ENCODE measurements at regions not wholly inside any gene's neighbourhood (a gene's known extent, or its start where the extent isn't known, plus 50 kb on each side); places are given as distances from the start of the nearest gene placed in this dataset.

GRCh38 chr2:211113334-211114175 is 557.2 kb downstream of the CPS1 start:
- ATAC-seq (no peak), DNase-seq (ENCODE audit: low read depth in 1 of 2, low spot score in 1 of 2) (no peak), FAIRE-seq (no peak)
- WGBS (ENCODE audit: missing lambda C conversion rate), result 18% methylated on average over 3 of the region's 3 CpGs
- no peak overlapping the region for H3K27ac ChIP-seq
- H3K4me3 ChIP-seq, result no peak overlapping the region
- ChIA-PET POLR2A (no interaction called here), CTCF (interaction anchor here (1.2 kb wide), 1 partner anchor 28 kb away, joined by 3 read pairs; no protein-coding TSS in a partner anchor)
- no peaks in the 10 kb centered on the region for H3K4me1 ChIP-seq
- no peaks in the 10 kb centered on the region for H3K9me3 ChIP-seq
- H3K4me2 ChIP-seq, result no peak overlapping the region
- TF ChIP-seq JUNB (IDR thresholded peaks at IDR 0.05), result no peak
- no peak for TF ChIP-seq JUN (IDR thresholded peaks at IDR 0.05)
- TF ChIP-seq FOXS1 (CRISPR knock-in tag; IDR thresholded peaks at IDR 0.05), result no peak

DNA sequence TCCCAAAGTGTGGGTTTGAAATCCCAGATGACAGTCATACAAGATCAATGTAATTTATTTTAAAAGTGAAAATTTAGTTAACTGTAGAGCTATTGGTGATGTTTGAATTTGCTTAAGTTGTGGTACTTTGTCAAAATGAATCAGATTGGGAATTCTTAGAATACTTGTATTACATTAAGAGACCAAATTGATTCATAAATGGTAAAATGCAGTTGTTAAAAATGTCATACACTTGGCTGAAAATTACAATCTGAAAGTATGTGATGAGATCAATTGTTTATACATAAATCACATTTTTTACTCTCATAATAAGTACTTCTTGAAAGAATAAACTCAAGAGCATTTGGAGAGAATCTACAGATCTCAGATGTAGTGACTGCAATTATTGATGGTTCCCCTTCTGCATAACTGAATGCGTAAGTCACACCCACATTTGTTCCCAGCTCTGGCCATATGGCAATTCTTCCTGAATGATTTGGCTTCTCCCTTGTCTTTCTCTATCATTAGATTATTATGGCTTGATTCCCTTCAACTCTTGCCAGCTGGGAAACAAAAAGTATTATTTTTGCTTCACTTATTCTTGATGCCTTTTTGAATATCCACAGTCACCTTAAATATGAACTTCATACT is 558.5 kb downstream of the CPS1 start:
- 86% methylated on average over 1 of the region's 1 CpG for WGBS (ENCODE audit: missing lambda C conversion rate)
- TF ChIP-seq POLR2AphosphoS2 (conservative IDR thresholded peaks at IDR 0.05; ENCODE audit: low read length), result no peak
- no peak for TF ChIP-seq PHF8 (IDR thresholded peaks at IDR 0.05; ENCODE audit: borderline replicate concordance, low read depth)
- TF ChIP-seq KDM5A (IDR thresholded peaks at IDR 0.05), result no peak
- TF ChIP-seq, protein P1, sequence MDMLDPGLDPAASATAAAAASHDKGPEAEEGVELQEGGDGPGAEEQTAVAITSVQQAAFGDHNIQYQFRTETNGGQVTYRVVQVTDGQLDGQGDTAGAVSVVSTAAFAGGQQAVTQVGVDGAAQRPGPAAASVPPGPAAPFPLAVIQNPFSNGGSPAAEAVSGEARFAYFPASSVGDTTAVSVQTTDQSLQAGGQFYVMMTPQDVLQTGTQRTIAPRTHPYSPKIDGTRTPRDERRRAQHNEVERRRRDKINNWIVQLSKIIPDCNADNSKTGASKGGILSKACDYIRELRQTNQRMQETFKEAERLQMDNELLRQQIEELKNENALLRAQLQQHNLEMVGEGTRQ (IDR thresholded peaks at IDR 0.05), result no peak
- no peak for TF ChIP-seq RCOR1 (IDR thresholded peaks at IDR 0.05; ENCODE audit: low read depth, low read length)
- CTCF ChIA-PET, result interaction anchor here (0.7 kb wide), 1 partner anchor 8 kb away, joined by 3 read pairs; no protein-coding TSS in a partner anchor
- no peak overlapping the region for H3K4me2 ChIP-seq
- no peak for FAIRE-seq
- DNase-seq (ENCODE audit: low read depth in 1 of 2, low spot score in 1 of 2), result no peak
- H3K4me3 ChIP-seq, result no peak overlapping the region
- POLR2A ChIA-PET, result no interaction called here
- H3K27ac ChIP-seq, result no peak overlapping the region
- H3K4me1 ChIP-seq, result no peaks in the 10 kb centered on the region
- H3K9me3 ChIP-seq, result no peaks in the 10 kb centered on the region
- no peak for ATAC-seq

DNA sequence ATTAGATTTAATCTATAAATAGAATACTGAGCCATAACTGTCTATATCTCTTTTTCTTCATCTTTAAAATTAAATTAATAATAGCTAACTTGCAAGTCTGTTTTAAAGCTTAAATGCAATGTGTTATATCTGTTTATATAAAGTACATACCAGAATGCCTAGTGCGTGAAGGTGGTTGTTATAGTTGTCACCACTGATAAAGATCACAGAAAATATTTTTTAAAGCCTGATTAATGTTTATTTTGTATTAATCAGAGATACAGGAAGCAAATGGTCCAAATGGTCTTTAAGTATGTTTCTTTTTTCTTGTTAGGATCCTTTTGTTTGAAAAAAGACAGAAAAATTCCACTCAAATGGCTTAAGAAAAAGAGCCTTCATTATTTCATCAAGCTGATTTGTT is 560.6 kb downstream of the CPS1 start:
- CTCF ChIA-PET, result no interaction called here
- FAIRE-seq (no peak), DNase-seq (ENCODE audit: low read depth in 1 of 2, low spot score in 1 of 2) (no peak), ATAC-seq (no peak)
- Histone ChIP-seq H3K27ac (no peak overlapping the region), H3K4me2 (no peak overlapping the region), H3K4me3 (no peak overlapping the region), H3K4me1 (no peaks in the 10 kb centered on the region), H3K9me3 (no peaks in the 10 kb centered on the region)
- 49% methylated on average over 1 of the region's 1 CpG for WGBS (ENCODE audit: missing lambda C conversion rate)
- POLR2A ChIA-PET, result no interaction called here
- TF ChIP-seq BCL3 (IDR thresholded peaks at IDR 0.05) (no peak), POLR2AphosphoS2 (conservative IDR thresholded peaks at IDR 0.05; ENCODE audit: low read length) (no peak), RNF2 (IDR thresholded peaks at IDR 0.05; ENCODE audit: borderline replicate concordance, low read depth) (no peak), ZC3H11A (IDR thresholded peaks at IDR 0.05) (no peak), PBX3 (IDR thresholded peaks at IDR 0.05) (no peak), ZSCAN20 (CRISPR knock-in tag; IDR thresholded peaks at IDR 0.05) (no peak), BHLHE40 (IDR thresholded peaks at IDR 0.05; ENCODE audit: low read depth, low read length) (no peak)
- TF ChIP-seq, protein P2, sequence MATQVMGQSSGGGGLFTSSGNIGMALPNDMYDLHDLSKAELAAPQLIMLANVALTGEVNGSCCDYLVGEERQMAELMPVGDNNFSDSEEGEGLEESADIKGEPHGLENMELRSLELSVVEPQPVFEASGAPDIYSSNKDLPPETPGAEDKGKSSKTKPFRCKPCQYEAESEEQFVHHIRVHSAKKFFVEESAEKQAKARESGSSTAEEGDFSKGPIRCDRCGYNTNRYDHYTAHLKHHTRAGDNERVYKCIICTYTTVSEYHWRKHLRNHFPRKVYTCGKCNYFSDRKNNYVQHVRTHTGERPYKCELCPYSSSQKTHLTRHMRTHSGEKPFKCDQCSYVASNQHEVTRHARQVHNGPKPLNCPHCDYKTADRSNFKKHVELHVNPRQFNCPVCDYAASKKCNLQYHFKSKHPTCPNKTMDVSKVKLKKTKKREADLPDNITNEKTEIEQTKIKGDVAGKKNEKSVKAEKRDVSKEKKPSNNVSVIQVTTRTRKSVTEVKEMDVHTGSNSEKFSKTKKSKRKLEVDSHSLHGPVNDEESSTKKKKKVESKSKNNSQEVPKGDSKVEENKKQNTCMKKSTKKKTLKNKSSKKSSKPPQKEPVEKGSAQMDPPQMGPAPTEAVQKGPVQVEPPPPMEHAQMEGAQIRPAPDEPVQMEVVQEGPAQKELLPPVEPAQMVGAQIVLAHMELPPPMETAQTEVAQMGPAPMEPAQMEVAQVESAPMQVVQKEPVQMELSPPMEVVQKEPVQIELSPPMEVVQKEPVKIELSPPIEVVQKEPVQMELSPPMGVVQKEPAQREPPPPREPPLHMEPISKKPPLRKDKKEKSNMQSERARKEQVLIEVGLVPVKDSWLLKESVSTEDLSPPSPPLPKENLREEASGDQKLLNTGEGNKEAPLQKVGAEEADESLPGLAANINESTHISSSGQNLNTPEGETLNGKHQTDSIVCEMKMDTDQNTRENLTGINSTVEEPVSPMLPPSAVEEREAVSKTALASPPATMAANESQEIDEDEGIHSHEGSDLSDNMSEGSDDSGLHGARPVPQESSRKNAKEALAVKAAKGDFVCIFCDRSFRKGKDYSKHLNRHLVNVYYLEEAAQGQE (IDR thresholded peaks at IDR 0.05), result no peak

Measured in A549 (cell line).